ENCODE measurements at regions not wholly inside any gene's neighbourhood (a gene's known extent, or its start where the extent isn't known, plus 50 kb on each side); places are given as distances from the start of the nearest gene placed in this dataset.

DNA sequence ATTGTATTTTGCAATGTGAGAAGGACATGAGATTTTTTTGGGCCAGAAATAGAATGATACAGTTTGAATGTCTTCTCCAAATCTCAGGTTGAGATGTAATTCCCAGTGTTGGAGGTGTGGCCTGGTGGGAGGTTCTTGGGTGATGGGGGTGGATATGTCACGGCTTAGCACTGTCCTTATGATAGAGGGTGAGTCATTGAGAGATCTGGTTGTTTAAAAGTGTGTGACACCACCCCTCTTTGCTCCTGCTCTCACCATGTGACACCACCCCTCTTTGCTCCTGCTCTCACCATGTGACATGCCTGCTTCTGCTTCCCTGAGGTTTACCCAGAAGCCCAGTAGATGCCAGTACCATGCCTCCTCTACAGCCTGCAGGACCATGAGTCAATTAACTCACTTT is 1226.9 kb downstream of the PCDH7 start:
- WGBS (ENCODE audit: insufficient coverage) = no CpG with 5 or more reads among the region's 1 CpG
- no peak overlapping the region for H3K4me3 Mint-ChIP-seq
- no peaks in the 10 kb centered on the region for H3K27me3 Mint-ChIP-seq (ENCODE audit: low read depth in 3 of 3)
- no peaks in the 10 kb centered on the region for H3K79me2 ChIP-seq (ENCODE audit: insufficient read depth, low read length)
- no peak overlapping the region for H3K27ac Mint-ChIP-seq
- DNase-seq = no peak
- no peak overlapping the region for H3K4me3 ChIP-seq (replicated peaks in 1 of 3; ENCODE audit: low read depth in 2 of 3, low read length in 3 of 3)
- H3K9ac ChIP-seq (ENCODE audit: insufficient read depth, low read length, poor library complexity, severe bottlenecking) = no peak overlapping the region
- H3K4me1 Mint-ChIP-seq = no peaks in the 10 kb centered on the region
- H3K4me1 ChIP-seq (ENCODE audit: control insufficient read depth in 1 of 2, insufficient read depth in 2 of 2, low read length in 2 of 2) = no peaks in the 10 kb centered on the region
- no peaks in the 10 kb centered on the region for H4K20me1 ChIP-seq (ENCODE audit: insufficient read depth, low read length)
- H3K36me3 Mint-ChIP-seq = no peaks in the 10 kb centered on the region
- H3K36me3 ChIP-seq (replicated peaks in 1 of 2; ENCODE audit: control insufficient read depth in 1 of 2, insufficient read depth in 2 of 2, low read length in 2 of 2) = no peaks in the 10 kb centered on the region
- no peaks in the 10 kb centered on the region for H3K27me3 ChIP-seq (ENCODE audit: control insufficient read depth in 2 of 2, insufficient read depth in 2 of 2, low read length in 2 of 2)
- H3K9me3 ChIP-seq (replicated peaks in 1 of 2; ENCODE audit: control insufficient read depth in 1 of 2, insufficient read depth in 1 of 2, low read length in 2 of 2) = peaks cover 0 to 6% of the 10 kb centered on the region in 2 donors
- intact Hi-C loops (cut with micrococcal nuclease) = no loop called here
- no peak overlapping the region for H2AFZ ChIP-seq (ENCODE audit: insufficient read depth, low read depth, low read length, poor library complexity, severe bottlenecking)
- TF ChIP-seq, protein P1, sequence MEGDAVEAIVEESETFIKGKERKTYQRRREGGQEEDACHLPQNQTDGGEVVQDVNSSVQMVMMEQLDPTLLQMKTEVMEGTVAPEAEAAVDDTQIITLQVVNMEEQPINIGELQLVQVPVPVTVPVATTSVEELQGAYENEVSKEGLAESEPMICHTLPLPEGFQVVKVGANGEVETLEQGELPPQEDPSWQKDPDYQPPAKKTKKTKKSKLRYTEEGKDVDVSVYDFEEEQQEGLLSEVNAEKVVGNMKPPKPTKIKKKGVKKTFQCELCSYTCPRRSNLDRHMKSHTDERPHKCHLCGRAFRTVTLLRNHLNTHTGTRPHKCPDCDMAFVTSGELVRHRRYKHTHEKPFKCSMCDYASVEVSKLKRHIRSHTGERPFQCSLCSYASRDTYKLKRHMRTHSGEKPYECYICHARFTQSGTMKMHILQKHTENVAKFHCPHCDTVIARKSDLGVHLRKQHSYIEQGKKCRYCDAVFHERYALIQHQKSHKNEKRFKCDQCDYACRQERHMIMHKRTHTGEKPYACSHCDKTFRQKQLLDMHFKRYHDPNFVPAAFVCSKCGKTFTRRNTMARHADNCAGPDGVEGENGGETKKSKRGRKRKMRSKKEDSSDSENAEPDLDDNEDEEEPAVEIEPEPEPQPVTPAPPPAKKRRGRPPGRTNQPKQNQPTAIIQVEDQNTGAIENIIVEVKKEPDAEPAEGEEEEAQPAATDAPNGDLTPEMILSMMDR (IDR thresholded peaks at IDR 0.05) = no peak
- no peak overlapping the region for H3K27ac ChIP-seq (ENCODE audit: low read depth in 1 of 2, low read length in 2 of 2)
- H3K9me3 Mint-ChIP-seq = peaks cover 0 to 3% (median 0%) of the 10 kb centered on the region in 7 donors
- no peak overlapping the region for H3K4me2 ChIP-seq (replicated peaks; ENCODE audit: extremely low read depth, low read length, poor library complexity, severe bottlenecking)

DNA sequence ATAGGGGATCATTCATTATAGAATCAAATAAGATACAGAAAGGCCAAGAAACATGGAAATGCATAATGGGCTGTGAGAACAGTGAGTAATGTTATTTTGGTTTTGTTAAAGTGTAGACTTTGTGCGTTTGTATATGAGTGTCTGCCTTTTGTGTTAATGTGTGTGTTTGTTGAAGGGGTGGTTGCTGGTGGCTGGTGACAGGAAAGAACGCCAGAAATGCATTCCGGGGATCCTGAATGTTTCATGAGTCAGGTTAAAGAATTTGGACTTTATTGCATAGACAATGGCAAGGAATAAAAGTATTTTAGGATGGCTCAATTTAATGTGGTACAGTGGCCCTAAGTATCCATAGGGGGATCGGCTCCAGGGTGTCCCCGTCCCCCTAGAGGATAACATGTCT is 1228.9 kb downstream of the PCDH7 start:
- no peaks in the 10 kb centered on the region for H3K27me3 Mint-ChIP-seq (ENCODE audit: low read depth in 3 of 3)
- no peak overlapping the region for H3K27ac ChIP-seq (ENCODE audit: low read depth in 1 of 2, low read length in 2 of 2)
- no peaks in the 10 kb centered on the region for H3K27me3 ChIP-seq (ENCODE audit: control insufficient read depth in 2 of 2, insufficient read depth in 2 of 2, low read length in 2 of 2)
- H3K79me2 ChIP-seq (ENCODE audit: insufficient read depth, low read length) = no peaks in the 10 kb centered on the region
- H3K4me1 ChIP-seq (ENCODE audit: control insufficient read depth in 1 of 2, insufficient read depth in 2 of 2, low read length in 2 of 2) = no peaks in the 10 kb centered on the region
- no peaks in the 10 kb centered on the region for H3K36me3 Mint-ChIP-seq
- H2AFZ ChIP-seq (ENCODE audit: insufficient read depth, low read depth, low read length, poor library complexity, severe bottlenecking) = no peak overlapping the region
- no peaks in the 10 kb centered on the region for H3K4me1 Mint-ChIP-seq
- H3K9me3 Mint-ChIP-seq = peaks cover 0 to 3% (median 0%) of the 10 kb centered on the region in 7 donors
- H3K4me3 Mint-ChIP-seq = no peak overlapping the region
- H3K4me2 ChIP-seq (replicated peaks; ENCODE audit: extremely low read depth, low read length, poor library complexity, severe bottlenecking) = no peak overlapping the region
- no peaks in the 10 kb centered on the region for H4K20me1 ChIP-seq (ENCODE audit: insufficient read depth, low read length)
- no peak overlapping the region for H3K27ac Mint-ChIP-seq
- TF ChIP-seq, protein P1 (IDR thresholded peaks at IDR 0.05) = no peak
- no peak overlapping the region for H3K9ac ChIP-seq (ENCODE audit: insufficient read depth, low read length, poor library complexity, severe bottlenecking)
- H3K36me3 ChIP-seq (replicated peaks in 1 of 2; ENCODE audit: control insufficient read depth in 1 of 2, insufficient read depth in 2 of 2, low read length in 2 of 2) = no peaks in the 10 kb centered on the region
- intact Hi-C loops (cut with micrococcal nuclease) = no loop called here
- 81% methylated on average over 3 of the region's 5 CpGs for WGBS (ENCODE audit: insufficient coverage)
- no peak overlapping the region for H3K4me3 ChIP-seq (replicated peaks in 1 of 3; ENCODE audit: low read depth in 2 of 3, low read length in 3 of 3)
- DNase-seq = no peak
- H3K9me3 ChIP-seq (replicated peaks in 1 of 2; ENCODE audit: control insufficient read depth in 1 of 2, insufficient read depth in 1 of 2, low read length in 2 of 2) = peaks cover 0 to 6% of the 10 kb centered on the region in 2 donors
